ENCODE measurements at regions not wholly inside any gene's neighbourhood (a gene's known extent, or its start where the extent isn't known, plus 50 kb on each side); places are given as distances from the start of the nearest gene placed in this dataset.

DNA sequence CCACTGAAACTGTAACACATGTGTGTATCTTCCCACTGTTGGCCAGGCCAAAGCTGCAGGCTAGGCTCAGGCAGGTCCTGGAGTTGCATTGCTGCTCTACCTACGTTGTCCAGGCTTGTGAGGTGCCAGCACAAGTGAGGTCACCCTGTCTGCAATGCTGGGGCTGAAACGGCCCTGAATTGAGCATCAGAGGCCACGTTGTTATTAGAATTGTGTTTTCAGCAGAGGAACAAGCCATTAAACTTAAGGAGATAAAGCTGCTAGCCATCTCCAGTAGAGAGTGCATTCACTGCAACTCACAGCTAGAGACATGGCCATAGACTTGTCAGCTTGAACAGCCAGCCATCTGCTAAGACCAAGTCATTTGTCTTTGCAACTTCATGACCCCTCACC is 191.8 kb downstream of the SEMA6A start:
- TF ChIP-seq, protein P1, sequence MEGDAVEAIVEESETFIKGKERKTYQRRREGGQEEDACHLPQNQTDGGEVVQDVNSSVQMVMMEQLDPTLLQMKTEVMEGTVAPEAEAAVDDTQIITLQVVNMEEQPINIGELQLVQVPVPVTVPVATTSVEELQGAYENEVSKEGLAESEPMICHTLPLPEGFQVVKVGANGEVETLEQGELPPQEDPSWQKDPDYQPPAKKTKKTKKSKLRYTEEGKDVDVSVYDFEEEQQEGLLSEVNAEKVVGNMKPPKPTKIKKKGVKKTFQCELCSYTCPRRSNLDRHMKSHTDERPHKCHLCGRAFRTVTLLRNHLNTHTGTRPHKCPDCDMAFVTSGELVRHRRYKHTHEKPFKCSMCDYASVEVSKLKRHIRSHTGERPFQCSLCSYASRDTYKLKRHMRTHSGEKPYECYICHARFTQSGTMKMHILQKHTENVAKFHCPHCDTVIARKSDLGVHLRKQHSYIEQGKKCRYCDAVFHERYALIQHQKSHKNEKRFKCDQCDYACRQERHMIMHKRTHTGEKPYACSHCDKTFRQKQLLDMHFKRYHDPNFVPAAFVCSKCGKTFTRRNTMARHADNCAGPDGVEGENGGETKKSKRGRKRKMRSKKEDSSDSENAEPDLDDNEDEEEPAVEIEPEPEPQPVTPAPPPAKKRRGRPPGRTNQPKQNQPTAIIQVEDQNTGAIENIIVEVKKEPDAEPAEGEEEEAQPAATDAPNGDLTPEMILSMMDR (IDR thresholded peaks at IDR 0.05 in 8 of 11, conservative IDR thresholded peaks at IDR 0.05 in 3 of 11) = no peak
- no peak for TF ChIP-seq POLR2A (IDR thresholded peaks at IDR 0.05)
